ENCODE measurements at regions not wholly inside any gene's neighbourhood (a gene's known extent, or its start where the extent isn't known, plus 50 kb on each side); places are given as distances from the start of the nearest gene placed in this dataset.

DNA sequence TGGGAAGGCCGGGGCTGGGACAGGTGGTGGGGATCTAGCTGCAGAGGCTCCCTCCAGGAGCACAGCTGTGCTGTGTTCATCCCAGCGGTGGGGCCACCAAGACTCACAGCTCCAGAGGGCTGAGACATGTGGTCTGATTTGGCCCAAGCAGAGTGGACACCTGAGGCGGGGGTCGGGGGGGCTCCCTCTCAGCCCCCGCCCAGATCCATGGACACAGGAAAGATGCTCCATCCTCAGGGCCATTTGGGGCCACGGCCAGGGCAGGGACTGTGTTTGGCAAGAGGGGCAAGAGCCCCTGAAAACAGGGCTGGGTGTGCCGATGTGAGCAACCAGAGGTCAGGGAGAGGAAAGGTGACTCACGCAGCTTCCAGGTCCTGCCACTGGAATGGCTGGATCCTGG is 219.4 kb downstream of the BRD1 start:
- DNase-seq (no peak), ATAC-seq (ENCODE audit: low read depth in 2 of 2) (no peak)
- no peaks in the 10 kb centered on the region for H3K27me3 Mint-ChIP-seq
- Histone ChIP-seq H3K9me3 (ENCODE audit: control insufficient read depth in 2 of 2, low read length in 2 of 2) (peaks cover 11 to 19% of the 10 kb centered on the region in 2 experiments), H3K4me3 (ENCODE audit: low read depth, low read length) (no peak overlapping the region), H3K4me1 (ENCODE audit: control insufficient read depth, insufficient read depth, low read length, poor library complexity, severe bottlenecking) (no peaks in the 10 kb centered on the region), H3K36me3 (ENCODE audit: control insufficient read depth, insufficient read depth, low read length) (peaks cover 7% of the 10 kb centered on the region), H3K27me3 (ENCODE audit: control insufficient read depth, insufficient read depth, low read length) (no peaks in the 10 kb centered on the region), H3K27ac (ENCODE audit: insufficient read depth, low read length, poor library complexity, severe bottlenecking) (no peak overlapping the region)
- no peak overlapping the region for H3K4me3 Mint-ChIP-seq
- no peak overlapping the region for H3K27ac Mint-ChIP-seq
- peaks cover 0 to 26% (median 10%) of the 10 kb centered on the region in 7 donors for H3K9me3 Mint-ChIP-seq
- peaks cover 24% of the 10 kb centered on the region for H3K36me3 Mint-ChIP-seq
- peaks cover 0 to 2% (median 0%) of the 10 kb centered on the region in 4 donors for H3K4me1 Mint-ChIP-seq

DNA sequence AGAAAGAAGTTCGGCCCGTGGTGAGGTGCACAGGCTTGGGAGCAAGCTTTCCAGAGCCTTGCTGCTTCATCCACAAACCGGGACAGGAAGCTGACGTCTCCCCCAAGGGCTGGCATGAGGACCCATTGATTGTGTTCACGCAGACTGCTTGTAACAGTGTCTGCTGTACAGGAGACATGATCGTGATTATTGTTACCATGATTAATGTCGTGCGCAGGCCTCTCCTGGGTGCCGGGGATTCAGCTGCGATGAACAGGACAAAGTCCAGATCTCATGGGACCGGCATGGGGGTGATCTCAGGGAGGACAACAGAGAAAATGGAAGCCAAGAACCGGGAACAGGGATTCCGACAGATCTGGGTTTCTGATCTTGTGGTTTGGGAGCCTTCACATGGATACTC is 219.9 kb downstream of the BRD1 start:
- no peak overlapping the region for H3K4me3 ChIP-seq (ENCODE audit: low read depth, low read length)
- H3K9me3 Mint-ChIP-seq: peaks cover 0 to 22% (median 8%) of the 10 kb centered on the region in 7 donors
- H3K4me3 Mint-ChIP-seq: no peak overlapping the region
- DNase-seq (no peak), ATAC-seq (ENCODE audit: low read depth in 2 of 2) (no peak)
- H3K27ac ChIP-seq (ENCODE audit: insufficient read depth, low read length, poor library complexity, severe bottlenecking): no peak overlapping the region
- H3K36me3 ChIP-seq (ENCODE audit: control insufficient read depth, insufficient read depth, low read length): peaks cover 6% of the 10 kb centered on the region
- peaks cover 0 to 2% (median 0%) of the 10 kb centered on the region in 4 donors for H3K4me1 Mint-ChIP-seq
- H3K27me3 ChIP-seq (ENCODE audit: control insufficient read depth, insufficient read depth, low read length): no peaks in the 10 kb centered on the region
- no peaks in the 10 kb centered on the region for H3K4me1 ChIP-seq (ENCODE audit: control insufficient read depth, insufficient read depth, low read length, poor library complexity, severe bottlenecking)
- peaks cover 20% of the 10 kb centered on the region for H3K36me3 Mint-ChIP-seq
- no peaks in the 10 kb centered on the region for H3K27me3 Mint-ChIP-seq
- peaks cover 11 to 19% of the 10 kb centered on the region in 2 experiments for H3K9me3 ChIP-seq (ENCODE audit: control insufficient read depth in 2 of 2, low read length in 2 of 2)
- no peak overlapping the region for H3K27ac Mint-ChIP-seq

DNA sequence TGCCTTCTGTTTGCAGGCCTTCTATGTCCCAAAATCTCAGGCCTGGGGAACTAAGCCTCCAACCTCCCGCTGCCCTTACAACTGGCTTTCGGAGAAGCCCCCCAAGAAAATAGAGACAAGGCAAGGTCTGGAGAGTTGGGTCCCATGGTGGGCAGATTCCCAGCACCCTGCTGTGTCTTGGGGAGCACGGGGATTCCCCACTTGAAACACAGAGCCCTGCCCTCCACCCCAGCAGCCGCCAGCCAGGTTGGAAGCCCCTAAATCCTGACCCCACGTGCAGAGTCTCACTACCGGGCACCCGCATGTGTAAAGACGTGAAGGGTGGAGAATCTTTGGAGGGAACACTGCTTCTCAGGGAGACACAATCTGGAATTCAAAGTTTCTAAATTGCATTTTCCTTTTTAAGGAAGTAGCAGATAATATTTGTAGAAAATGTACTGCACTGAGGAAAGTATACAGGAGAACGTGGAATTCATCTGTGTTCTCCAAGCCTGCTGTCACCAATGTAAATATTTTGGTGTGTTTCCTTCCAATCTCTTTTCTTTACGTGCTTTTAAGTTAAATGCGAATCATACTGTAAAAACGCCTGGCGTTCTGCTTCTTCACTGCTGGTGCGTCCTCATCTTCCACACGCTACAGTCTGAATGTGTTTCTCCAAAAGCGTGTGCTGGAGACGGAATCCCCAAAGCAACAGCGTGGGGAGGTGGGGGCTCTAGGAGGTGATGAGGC is 220.9 kb downstream of the BRD1 start:
- peaks cover 0 to 2% (median 0%) of the 10 kb centered on the region in 4 donors for H3K4me1 Mint-ChIP-seq
- DNase-seq (no peak), ATAC-seq (ENCODE audit: low read depth in 2 of 2) (no peak)
- Histone ChIP-seq H3K27ac (ENCODE audit: insufficient read depth, low read length, poor library complexity, severe bottlenecking) (no peak overlapping the region), H3K4me3 (ENCODE audit: low read depth, low read length) (no peak overlapping the region), H3K27me3 (ENCODE audit: control insufficient read depth, insufficient read depth, low read length) (no peaks in the 10 kb centered on the region), H3K4me1 (ENCODE audit: control insufficient read depth, insufficient read depth, low read length, poor library complexity, severe bottlenecking) (no peaks in the 10 kb centered on the region), H3K36me3 (ENCODE audit: control insufficient read depth, insufficient read depth, low read length) (peaks cover 5% of the 10 kb centered on the region), H3K9me3 (ENCODE audit: control insufficient read depth in 2 of 2, low read length in 2 of 2) (peaks cover 11 to 19% of the 10 kb centered on the region in 2 experiments)
- no peaks in the 10 kb centered on the region for H3K27me3 Mint-ChIP-seq
- peaks cover 0 to 19% (median 7%) of the 10 kb centered on the region in 7 donors for H3K9me3 Mint-ChIP-seq
- peak overlapping the region in 1 of 4 donors; percentile 31 for H3K4me3 Mint-ChIP-seq
- peaks cover 17% of the 10 kb centered on the region for H3K36me3 Mint-ChIP-seq
- H3K27ac Mint-ChIP-seq: no peak overlapping the region

DNA sequence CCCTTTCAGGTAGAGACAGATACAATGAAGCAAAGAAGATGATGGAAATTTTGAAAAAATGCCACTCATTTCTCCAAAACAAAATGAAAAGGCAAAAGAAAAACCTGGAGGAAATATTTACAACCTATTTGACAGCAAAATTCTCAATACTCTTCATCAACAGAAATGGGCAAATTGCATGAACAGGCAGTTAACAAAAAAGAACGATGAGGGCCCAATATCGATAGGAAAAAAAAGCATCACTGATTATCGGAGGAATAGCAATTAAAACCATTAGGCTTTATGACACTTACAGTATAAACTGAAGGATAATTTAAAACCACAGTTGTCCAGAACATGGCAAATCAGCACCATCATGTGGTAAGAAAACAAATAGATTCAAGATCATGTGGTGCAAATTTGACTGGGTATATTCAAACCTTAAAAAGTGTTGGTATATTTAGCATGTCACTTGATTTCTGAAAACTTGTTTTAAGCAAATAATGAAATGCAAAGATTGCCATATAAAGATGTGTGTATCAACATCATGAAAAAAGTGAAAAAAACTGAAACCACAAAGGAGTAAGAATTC is 222.9 kb downstream of the BRD1 start:
- Mint-ChIP-seq H3K27ac (no peak overlapping the region), H3K4me1 (peaks cover 0 to 12% (median 1%) of the 10 kb centered on the region in 4 donors), H3K9me3 (peaks cover 0 to 19% (median 7%) of the 10 kb centered on the region in 7 donors), H3K36me3 (peaks cover 17% of the 10 kb centered on the region), H3K4me3 (no peak overlapping the region), H3K27me3 (no peaks in the 10 kb centered on the region)
- Histone ChIP-seq H3K27me3 (ENCODE audit: control insufficient read depth, insufficient read depth, low read length) (no peaks in the 10 kb centered on the region), H3K9me3 (ENCODE audit: control insufficient read depth in 2 of 2, low read length in 2 of 2) (peaks cover 11 to 19% of the 10 kb centered on the region in 2 experiments), H3K36me3 (ENCODE audit: control insufficient read depth, insufficient read depth, low read length) (peaks cover 5% of the 10 kb centered on the region), H3K27ac (ENCODE audit: insufficient read depth, low read length, poor library complexity, severe bottlenecking) (no peak overlapping the region), H3K4me1 (ENCODE audit: control insufficient read depth, insufficient read depth, low read length, poor library complexity, severe bottlenecking) (peaks cover 7% of the 10 kb centered on the region), H3K4me3 (ENCODE audit: low read depth, low read length) (no peak overlapping the region)
- ATAC-seq (ENCODE audit: low read depth in 2 of 2) (no peak), DNase-seq (no peak)

DNA sequence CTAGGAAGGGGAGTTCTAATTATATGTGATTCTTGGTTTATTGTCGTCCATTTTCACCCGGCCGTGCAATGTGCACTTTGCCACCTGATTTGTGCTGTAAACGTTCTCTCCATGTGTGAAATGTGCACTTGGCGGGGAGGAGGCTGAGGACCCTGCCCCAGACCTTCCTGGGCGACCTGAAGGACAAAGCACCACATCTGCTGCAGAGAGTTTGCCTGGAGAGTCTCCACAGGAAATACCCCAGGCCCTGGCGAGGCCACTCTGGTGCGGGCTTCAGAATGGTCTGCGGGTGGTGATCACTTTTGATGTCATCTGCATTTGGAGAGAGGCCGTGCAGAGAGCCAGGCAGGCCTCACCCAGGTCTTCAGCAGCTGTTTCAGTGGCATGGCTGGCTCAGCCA is 224.7 kb downstream of the BRD1 start:
- Histone ChIP-seq H3K27me3 (ENCODE audit: control insufficient read depth, insufficient read depth, low read length) (no peaks in the 10 kb centered on the region), H3K4me3 (ENCODE audit: low read depth, low read length) (no peak overlapping the region), H3K9me3 (ENCODE audit: control insufficient read depth in 2 of 2, low read length in 2 of 2) (peaks cover 11 to 19% of the 10 kb centered on the region in 2 experiments), H3K27ac (ENCODE audit: insufficient read depth, low read length, poor library complexity, severe bottlenecking) (no peak overlapping the region), H3K4me1 (ENCODE audit: control insufficient read depth, insufficient read depth, low read length, poor library complexity, severe bottlenecking) (peaks cover 7% of the 10 kb centered on the region), H3K36me3 (ENCODE audit: control insufficient read depth, insufficient read depth, low read length) (peaks cover 5% of the 10 kb centered on the region)
- Mint-ChIP-seq H3K36me3 (peaks cover 15% of the 10 kb centered on the region), H3K27me3 (no peaks in the 10 kb centered on the region), H3K27ac (no peak overlapping the region), H3K4me1 (peaks cover 0 to 12% (median 1%) of the 10 kb centered on the region in 4 donors), H3K9me3 (peaks cover 0 to 19% (median 7%) of the 10 kb centered on the region in 7 donors), H3K4me3 (no peak overlapping the region)
- ATAC-seq (ENCODE audit: low read depth in 2 of 2) (no peak), DNase-seq (no peak)

DNA sequence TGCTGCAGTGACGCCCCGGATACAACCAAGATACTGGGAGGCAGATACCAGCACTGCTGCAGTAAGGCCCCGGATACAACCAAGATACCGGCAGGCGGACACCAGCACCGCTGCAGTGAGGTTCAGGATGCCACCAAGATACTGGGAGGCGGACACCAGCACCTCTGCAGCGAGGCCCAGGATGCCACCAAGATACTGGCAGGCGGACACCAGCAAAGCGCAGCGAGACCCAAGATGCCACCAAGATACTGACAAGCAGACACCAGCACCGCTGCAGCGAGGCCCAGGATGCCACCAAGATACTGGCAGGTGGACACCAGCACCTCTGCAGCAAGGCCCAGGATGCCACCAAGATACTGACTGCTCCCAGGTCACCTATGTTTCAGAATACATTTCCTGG is 225.2 kb downstream of the BRD1 start:
- H3K4me1 ChIP-seq (ENCODE audit: control insufficient read depth, insufficient read depth, low read length, poor library complexity, severe bottlenecking): peaks cover 7% of the 10 kb centered on the region
- peaks cover 0 to 19% (median 7%) of the 10 kb centered on the region in 7 donors for H3K9me3 Mint-ChIP-seq
- peaks cover 5% of the 10 kb centered on the region for H3K36me3 ChIP-seq (ENCODE audit: control insufficient read depth, insufficient read depth, low read length)
- no peak overlapping the region for H3K4me3 Mint-ChIP-seq
- peaks cover 14% of the 10 kb centered on the region for H3K36me3 Mint-ChIP-seq
- no peaks in the 10 kb centered on the region for H3K27me3 ChIP-seq (ENCODE audit: control insufficient read depth, insufficient read depth, low read length)
- ATAC-seq (ENCODE audit: low read depth in 2 of 2): no peak
- peaks cover 0 to 12% (median 1%) of the 10 kb centered on the region in 4 donors for H3K4me1 Mint-ChIP-seq
- no peak overlapping the region for H3K27ac Mint-ChIP-seq
- H3K27ac ChIP-seq (ENCODE audit: insufficient read depth, low read length, poor library complexity, severe bottlenecking): no peak overlapping the region
- peaks cover 11 to 19% of the 10 kb centered on the region in 2 experiments for H3K9me3 ChIP-seq (ENCODE audit: control insufficient read depth in 2 of 2, low read length in 2 of 2)
- H3K4me3 ChIP-seq (ENCODE audit: low read depth, low read length): no peak overlapping the region
- no peaks in the 10 kb centered on the region for H3K27me3 Mint-ChIP-seq
- no peak for DNase-seq

DNA sequence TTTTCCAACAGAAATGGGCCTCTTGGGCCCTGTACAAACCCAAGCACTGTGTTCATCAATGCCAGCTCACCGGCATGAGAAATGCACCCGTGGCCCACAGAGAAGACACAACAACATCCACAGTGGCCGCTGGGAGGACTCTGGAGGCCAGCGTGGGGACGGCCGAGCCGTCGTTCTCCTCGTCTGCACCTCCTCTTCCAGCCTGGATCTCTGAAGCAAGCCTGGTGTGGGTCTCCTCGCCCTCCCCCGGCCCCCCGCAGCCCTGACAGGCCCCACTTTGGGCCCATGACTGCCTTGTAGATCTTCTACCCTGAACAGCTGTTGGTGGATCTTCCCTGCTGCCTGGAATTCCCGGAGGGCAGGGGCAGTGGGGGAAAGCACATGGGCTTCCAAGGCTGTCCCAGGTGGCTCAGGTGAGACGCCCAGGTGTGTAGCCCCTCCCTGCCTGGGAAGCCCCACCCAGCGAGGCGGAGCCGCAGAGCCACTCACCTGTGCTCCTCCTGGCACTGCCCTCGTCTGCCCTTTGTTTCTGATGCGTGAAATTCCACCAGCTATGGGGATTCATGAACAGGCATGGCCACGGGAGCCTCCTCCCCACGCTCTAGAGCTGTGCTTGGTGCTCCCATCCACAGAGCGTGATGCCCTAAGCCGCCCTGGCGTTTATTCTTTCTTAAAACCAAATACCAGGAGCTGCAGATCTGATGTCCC is 225.9 kb downstream of the BRD1 start:
- DNase-seq: no peak
- Mint-ChIP-seq H3K9me3 (peaks cover 0 to 19% (median 4%) of the 10 kb centered on the region in 7 donors), H3K27me3 (no peaks in the 10 kb centered on the region), H3K27ac (no peak overlapping the region), H3K36me3 (peaks cover 14% of the 10 kb centered on the region), H3K4me3 (no peak overlapping the region), H3K4me1 (peaks cover 0 to 12% (median 1%) of the 10 kb centered on the region in 4 donors)
- ATAC-seq (ENCODE audit: low read depth in 2 of 2): no peak
- no peak overlapping the region for H3K4me3 ChIP-seq (ENCODE audit: low read depth, low read length)
- no peak overlapping the region for H3K27ac ChIP-seq (ENCODE audit: insufficient read depth, low read length, poor library complexity, severe bottlenecking)
- peaks cover 11 to 19% of the 10 kb centered on the region in 2 experiments for H3K9me3 ChIP-seq (ENCODE audit: control insufficient read depth in 2 of 2, low read length in 2 of 2)
- no peaks in the 10 kb centered on the region for H3K27me3 ChIP-seq (ENCODE audit: control insufficient read depth, insufficient read depth, low read length)
- H3K4me1 ChIP-seq (ENCODE audit: control insufficient read depth, insufficient read depth, low read length, poor library complexity, severe bottlenecking): peaks cover 7% of the 10 kb centered on the region
- peaks cover 8% of the 10 kb centered on the region for H3K36me3 ChIP-seq (ENCODE audit: control insufficient read depth, insufficient read depth, low read length)
